ENCODE measurements at regions not wholly inside any gene's neighbourhood (a gene's known extent, or its start where the extent isn't known, plus 50 kb on each side); places are given as distances from the start of the nearest gene placed in this dataset.

GRCh38 chr1:65581119-65581518, 160.7 kb downstream of the LEPR start:
- TF ChIP-seq CTCF (IDR thresholded peaks at IDR 0.05; ENCODE audit: low read length): no peak
- no peak for TF ChIP-seq EZH2 (IDR thresholded peaks at IDR 0.05; ENCODE audit: borderline replicate concordance, low read length)
